ENCODE measurements at regions not wholly inside any gene's neighbourhood (a gene's known extent, or its start where the extent isn't known, plus 50 kb on each side); places are given as distances from the start of the nearest gene placed in this dataset.
A peak's percentile ranks its signal among the peaks of the same experiment; 100 is the strongest.

DNA sequence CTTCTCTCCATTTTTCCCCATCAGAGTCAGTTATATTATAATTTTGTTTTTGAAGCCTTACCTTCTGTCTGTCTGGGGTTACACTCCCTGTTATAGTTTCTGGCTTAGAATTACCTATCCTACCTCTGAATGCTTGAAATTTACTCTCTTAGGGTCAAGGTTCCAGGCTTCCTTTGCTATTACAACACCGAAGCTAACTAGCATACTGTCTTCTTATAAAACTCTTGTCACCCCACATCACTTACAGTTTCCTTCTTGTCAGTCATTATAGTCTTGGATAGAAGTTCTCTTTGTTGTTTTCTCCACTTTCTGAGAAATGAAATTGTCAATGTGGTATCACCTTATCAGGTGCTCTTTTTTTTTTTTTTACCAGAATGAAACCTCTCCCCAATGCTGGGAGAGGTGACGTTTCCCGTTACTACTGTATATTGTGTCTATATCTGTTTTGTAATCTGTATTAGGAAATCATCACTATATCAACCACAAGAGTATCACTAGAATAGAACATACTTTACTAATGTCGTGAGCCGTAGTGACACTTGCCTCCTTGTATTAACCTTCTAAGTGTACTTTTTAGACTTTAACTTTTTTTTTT, 69.2 kb upstream of the PSMA6 start:
- DNase-seq = no peak

DNA sequence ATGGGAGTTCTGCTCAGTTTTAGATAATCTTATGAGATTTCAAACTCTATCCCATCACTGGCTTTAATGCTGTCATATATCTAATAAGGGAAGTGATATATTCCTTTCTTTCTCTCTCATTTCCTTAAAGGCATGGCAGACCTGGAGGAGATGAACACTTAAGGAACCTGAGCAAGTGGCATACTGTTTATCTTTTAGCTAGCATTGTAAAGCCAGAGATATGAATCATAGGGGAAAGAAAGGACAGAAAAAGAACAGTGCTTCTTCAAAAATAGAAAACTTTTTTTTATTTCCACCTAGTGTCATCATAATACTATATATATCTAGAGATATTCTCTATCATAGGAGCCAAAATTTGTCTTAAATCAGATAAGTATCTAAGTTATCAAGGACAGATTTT, 68.3 kb upstream of the PSMA6 start:
- DNase-seq = no peak

DNA sequence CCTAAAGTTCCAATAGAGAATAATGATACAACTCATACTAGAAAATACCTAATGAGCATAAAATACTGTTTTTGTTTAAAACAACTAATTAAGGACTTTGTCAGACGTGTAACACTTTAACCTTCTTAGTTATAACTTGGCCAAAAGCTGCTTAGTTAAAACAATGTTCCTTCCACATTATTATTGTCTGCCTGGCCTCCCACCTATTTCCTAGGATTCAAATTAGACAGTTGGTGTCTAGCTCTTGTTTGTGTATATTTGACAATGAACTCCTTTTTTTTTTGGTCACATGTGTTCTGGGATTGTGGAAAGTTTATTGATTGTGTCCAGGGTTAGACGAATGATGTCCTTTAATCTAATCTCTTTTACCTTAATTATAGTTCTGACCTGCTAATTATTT, 67.6 kb upstream of the PSMA6 start:
- no peak for DNase-seq

DNA sequence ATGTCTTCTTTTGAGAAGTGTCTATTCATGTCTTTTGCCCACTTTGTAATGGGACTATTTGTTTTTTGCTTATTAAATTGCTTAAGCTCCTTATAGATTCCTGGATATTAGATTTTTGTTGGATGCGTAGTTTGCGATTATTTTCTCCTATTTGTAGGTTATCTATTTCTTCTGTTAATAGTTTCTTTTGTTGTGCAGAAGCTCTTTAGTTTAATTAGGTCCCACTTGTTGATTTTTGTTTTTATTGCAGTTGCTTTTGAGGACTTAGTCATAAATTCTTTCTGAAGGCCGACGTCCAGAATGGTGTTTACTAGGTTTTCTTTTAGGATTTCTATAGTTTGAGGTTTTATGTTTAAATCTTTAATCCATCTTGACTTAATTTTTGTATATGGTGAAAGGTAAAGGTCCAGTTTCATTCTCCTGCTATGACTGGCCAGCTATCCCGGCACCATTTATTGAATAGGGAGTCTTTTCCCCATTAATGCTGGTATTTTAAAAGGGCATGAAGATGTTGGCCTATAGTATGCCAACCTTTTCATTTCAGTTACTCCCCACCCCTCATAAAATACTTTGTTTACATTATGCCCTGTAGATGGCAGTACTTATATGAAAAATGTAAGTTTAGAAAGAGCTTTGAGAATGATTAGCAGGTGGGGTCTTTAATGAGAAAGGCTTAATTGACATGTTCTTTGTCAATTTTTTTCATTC, 62.9 kb upstream of the PSMA6 start:
- DNase-seq = peak; percentile 6

DNA sequence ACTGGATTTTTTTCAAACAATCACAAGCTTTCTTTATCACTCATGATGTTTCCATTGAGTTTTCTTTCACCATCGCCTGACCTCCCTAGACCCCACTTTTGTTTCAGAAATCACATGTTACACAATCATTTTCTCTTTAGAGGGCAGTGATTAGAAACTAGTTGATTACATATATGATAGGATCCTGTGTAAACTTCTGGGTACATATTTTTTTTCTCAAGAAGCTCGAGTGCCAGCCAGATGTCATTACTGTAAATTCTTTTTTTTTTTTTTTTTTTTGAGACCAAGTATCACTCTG, 62.4 kb upstream of the PSMA6 start:
- no peak for DNase-seq

DNA sequence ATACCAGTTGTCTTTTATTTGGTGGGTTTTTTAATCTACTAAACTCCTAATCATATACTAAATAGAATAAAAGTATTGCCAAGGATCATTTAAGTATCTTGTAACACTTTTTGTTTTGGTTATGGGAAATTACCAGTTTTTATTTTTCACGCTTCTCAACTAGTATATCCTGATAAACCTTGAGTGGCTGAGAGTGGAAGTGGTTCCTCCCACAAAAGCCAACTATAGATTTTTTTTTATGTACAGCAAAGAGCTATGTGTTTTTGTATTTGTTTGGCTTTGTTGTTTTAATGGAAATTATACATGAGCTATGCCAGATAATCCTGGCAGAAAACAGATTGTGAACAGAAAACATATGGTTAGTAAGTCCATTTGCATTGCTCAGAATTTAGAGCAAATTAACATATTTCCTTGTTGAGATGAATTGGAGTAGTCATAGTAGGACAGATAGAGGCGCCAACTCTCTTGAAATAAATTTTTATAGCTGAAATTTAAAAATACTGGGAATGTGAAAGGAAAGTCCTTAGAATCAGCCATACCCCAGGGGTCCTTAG, 60.9 kb upstream of the PSMA6 start:
- no peak for DNase-seq

DNA sequence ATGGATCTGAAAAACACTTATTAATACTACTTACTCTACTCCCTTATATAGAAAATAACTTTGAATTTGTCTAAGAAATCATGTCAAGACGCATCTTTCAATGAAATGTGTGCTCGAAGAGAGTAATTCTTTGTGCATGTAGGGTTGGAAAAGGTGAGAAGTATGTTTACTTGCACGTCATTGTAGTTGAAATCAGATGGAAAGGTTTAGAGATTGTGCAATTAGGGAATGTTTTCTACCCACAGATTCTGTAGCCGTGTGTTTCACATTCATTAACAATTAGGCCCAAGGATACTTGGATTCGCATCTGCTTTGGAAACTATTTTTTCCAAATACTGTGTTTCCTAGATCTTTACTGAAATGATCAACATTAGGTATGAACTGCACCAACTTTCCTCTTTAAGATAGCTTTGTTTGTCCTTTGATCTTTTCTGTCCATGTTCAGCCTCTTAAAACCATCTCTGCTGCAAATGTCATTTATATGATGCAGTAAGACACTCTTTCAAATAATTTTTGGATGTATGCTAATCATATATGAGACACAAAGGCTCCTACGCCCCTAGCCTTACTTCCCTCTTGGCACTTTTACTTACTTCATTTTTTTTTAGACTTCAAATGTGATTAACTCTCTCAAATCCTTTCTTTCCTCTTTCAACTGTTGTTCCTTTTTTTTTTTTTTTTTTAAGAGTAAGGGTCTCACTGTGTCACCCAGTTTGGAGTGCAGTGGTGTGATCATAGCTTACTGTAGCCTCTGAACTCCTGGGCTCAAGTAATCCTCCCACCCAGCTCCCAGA, 58.0 kb upstream of the PSMA6 start:
- DNase-seq = no peak

DNA sequence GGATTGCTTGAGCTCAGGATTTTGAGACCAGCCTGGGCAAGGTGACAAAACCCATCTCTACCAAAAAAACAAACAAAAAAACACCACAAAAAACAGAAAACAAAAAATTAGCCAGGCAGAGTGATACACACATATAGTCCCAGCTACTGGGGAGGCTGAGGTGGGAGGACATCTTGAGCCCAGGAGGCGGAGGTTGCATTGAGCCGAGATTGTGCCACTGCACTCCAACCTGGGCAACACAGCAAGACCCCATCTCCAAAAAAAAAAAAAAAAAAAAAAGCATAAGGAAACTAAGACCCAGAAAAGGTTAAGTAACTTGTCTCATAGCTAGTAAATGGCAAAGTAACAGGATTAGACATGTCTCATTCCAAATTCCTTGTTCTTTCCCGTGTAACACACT, 56.3 kb upstream of the PSMA6 start:
- no peak for DNase-seq

DNA sequence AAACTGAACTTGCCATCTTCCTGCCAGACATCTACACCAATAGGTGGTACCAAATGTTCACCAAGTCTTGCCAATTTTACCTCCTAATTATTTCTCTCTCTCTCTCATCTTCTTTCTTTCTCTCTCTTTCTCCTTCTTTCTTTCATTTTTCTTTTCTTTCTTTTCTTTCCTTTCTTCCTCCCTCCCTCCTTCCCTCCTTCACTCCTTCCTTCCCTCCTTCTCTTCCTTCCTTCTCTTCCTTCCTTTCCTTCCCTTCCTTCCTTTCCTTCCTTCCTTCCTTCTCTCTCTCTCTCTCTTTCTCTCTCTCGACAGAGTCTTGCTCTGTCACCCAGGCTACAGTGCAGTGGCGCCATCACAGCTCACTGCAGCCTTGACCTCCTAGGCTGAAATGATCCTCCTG, 55.4 kb upstream of the PSMA6 start:
- DNase-seq = no peak

DNA sequence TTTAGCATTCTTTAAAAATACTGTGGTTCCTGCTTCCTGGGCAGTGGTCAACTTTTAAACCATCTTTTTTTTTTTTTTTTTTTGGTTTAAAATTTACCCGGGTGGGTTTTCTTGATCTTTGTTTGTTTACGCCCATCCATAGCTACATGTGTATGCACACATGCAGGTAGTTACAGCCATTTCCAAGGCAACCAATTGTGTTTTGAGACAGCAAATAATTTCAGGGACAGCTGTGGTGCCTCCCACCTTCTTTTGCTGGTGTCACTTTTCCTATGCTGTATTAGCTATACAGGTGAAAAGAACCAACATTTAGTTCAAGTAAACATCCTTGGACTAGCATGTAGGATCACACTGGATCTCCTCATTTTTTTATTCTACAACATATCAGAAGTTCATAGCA, 52.0 kb upstream of the PSMA6 start:
- DNase-seq = peak; percentile 2
